Stomach (tissue), 8 donors: ENCODE measurements at regions not wholly inside any gene's neighbourhood (a gene's known extent, or its start where the extent isn't known, plus 50 kb on each side); places are given as distances from the start of the nearest gene placed in this dataset.

Source experiments
- DNase-seq, 2 donors: peaks; one replicate each; pipeline versions ENCODE4 v3.0.0 to v3.0.0-alpha.2; 2013 to 2019
- H3K27ac ChIP-seq, 5 donors: fragments of 200-600 bp in 4 of 5; sonication (generic) in 4 of 5; one replicate each; pipeline ENCODE4 v1.5.1; 2013 to 2019; ENCODE audit warnings: mild to moderate bottlenecking in 1 of 5, moderate library complexity in 1 of 5
- H3K27me3 ChIP-seq, 3 donors: fragments of 200-600 bp; sonication (generic); one replicate each; pipeline ENCODE4 v1.5.1; 2017 to 2019; ENCODE audit warnings: mixed run types in 1 of 3
- H3K36me3 ChIP-seq, 4 donors: fragments of 200-600 bp; sonication (generic); 1 replicate in 3 of 4; 2 replicates in 1 of 4; pipeline ENCODE4 v1.5.1; 2016 to 2019
- H3K4me1 ChIP-seq, 4 donors: fragments of 200-600 bp; sonication (generic); one replicate each; pipeline ENCODE4 v1.5.1; 2016 to 2019
- H3K4me3 ChIP-seq, 4 donors: fragments of 200-600 bp; sonication (generic) in 3 of 4; one replicate each; pipeline ENCODE4 v1.5.1; 2016 to 2019; ENCODE audit warnings: mild to moderate bottlenecking in 1 of 4
- H3K9me3 ChIP-seq, 4 donors: fragments of 200-600 bp; sonication (generic); one replicate each; pipeline ENCODE4 v1.5.1; 2016 to 2019
- EP300 ChIP-seq: sonication (generic); formaldehyde crosslinking; IDR thresholded peaks from one replicate; pipeline ENCODE4 v1.6.1; 2017; ENCODE audit warnings: antibody characterized with exemption
- POLR2A ChIP-seq, 4 donors: fragments of 450-650 bp; IDR thresholded peaks; one replicate each; pipeline ENCODE4 v1.6.1; 2016; ENCODE audit warnings: antibody characterized with exemption in 4 of 4, control low read depth in 2 of 4, mild to moderate bottlenecking in 1 of 4, moderate library complexity in 1 of 4
- POLR2AphosphoS5 ChIP-seq, 3 donors: sonication (generic); formaldehyde crosslinking; IDR thresholded peaks; one replicate each; pipeline ENCODE4 v1.6.1; 2016; ENCODE audit warnings: antibody characterized with exemption in 3 of 3
- WGBS, 5 donors: extraction: QIAGEN DNeasy Blood & Tissue Kit in 3 of 5; methylation state at CpG; one replicate each; pipeline versions ENCODE4 v1.1.5 to v1.1.7; 2013 to 2018; 5-methylcytosine and 5-hydroxymethylcytosine counted together
- intact Hi-C: fragments of 100-400 bp; cut with DNase I; formaldehyde crosslinking; loops from one replicate; pipeline ENCODE4 v1.15.1; 2023; ENCODE audit warnings: low total_unique reads
- TF ChIP-seq, protein P1 (sequence below), 7 experiments: fragments of 450-650 bp in 4 of 7; fragments of 200-600 bp in 3 of 7; sonication (generic) in 3 of 7; IDR thresholded peaks; one replicate each; pipeline ENCODE4 v1.5.1; 2016 to 2019; ENCODE audit warnings: antibody characterized with exemption in 7 of 7, control low read depth in 2 of 7, mild to moderate bottlenecking in 1 of 7
- donor health status: healthy with polysubstance abuse.
- donor health status: Bipolar disorder and iron deficiency.
- donor health status: healthy.

DNA sequence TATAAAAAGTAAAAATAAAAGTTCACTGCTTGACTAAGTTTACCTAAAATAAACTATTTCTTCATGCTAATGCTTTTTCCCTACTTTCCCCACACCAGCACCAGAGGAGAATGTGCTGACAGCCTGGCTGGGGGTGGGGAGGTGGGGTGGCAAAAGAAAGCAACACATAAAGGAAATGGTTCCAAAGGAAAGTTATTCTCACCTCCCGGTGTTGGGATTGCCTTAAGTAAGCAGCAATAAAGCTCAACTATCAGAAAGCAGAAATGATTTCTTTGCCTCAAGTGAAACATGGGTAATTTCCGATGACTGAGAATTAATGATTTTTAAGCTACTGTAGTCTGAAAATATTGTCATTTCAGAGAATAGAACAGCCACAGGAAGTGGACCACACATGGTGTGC lies 84.5 kb upstream of the DKK2 start:
- no peaks in the 10 kb centered on the region for H3K36me3 ChIP-seq
- WGBS, 5 donors = 39 to 50% (median 43%) methylated on average over 2 of the region's 2 CpGs
- no peak overlapping the region for H3K27ac ChIP-seq
- H3K4me1 ChIP-seq = no peaks in the 10 kb centered on the region
- no peaks in the 10 kb centered on the region for H3K9me3 ChIP-seq
- no peak for TF ChIP-seq EP300
- intact Hi-C loops = no loop called here
- no peaks in the 10 kb centered on the region for H3K27me3 ChIP-seq
- DNase-seq = no peak
- H3K4me3 ChIP-seq = no peak overlapping the region

DNA sequence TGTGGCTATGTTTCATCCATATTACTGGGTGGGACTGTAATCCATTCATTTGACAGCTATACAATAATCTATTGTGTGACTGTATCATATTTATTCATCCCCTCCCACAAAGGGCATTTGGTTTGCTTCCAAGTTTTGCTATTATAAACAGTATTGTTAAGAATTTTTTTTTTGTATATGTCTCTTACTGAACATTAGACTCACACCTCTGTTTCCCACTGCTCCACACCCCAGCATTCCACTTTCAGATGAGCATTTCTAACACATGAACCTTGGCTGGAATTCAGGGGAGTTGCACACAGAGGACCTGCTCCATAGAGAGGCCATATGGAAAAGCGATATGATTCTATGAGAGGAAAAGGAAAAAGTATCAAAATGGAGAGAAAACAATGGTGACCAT lies 81.6 kb upstream of the DKK2 start:
- intact Hi-C loops = no loop called here
- DNase-seq = no peak
- H3K9me3 ChIP-seq = no peaks in the 10 kb centered on the region
- no peak overlapping the region for H3K4me3 ChIP-seq
- no peak for TF ChIP-seq POLR2A (IDR thresholded peaks at IDR 0.05)
- TF ChIP-seq EP300 = no peak
- TF ChIP-seq POLR2AphosphoS5 (IDR thresholded peaks at IDR 0.05) = no peak
- TF ChIP-seq, protein P1, sequence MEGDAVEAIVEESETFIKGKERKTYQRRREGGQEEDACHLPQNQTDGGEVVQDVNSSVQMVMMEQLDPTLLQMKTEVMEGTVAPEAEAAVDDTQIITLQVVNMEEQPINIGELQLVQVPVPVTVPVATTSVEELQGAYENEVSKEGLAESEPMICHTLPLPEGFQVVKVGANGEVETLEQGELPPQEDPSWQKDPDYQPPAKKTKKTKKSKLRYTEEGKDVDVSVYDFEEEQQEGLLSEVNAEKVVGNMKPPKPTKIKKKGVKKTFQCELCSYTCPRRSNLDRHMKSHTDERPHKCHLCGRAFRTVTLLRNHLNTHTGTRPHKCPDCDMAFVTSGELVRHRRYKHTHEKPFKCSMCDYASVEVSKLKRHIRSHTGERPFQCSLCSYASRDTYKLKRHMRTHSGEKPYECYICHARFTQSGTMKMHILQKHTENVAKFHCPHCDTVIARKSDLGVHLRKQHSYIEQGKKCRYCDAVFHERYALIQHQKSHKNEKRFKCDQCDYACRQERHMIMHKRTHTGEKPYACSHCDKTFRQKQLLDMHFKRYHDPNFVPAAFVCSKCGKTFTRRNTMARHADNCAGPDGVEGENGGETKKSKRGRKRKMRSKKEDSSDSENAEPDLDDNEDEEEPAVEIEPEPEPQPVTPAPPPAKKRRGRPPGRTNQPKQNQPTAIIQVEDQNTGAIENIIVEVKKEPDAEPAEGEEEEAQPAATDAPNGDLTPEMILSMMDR (IDR thresholded peaks at IDR 0.05) = no peak
- no peaks in the 10 kb centered on the region for H3K4me1 ChIP-seq
- H3K36me3 ChIP-seq = no peaks in the 10 kb centered on the region
- H3K27ac ChIP-seq = no peak overlapping the region
- WGBS, 5 donors = 77 to 93% (median 87%) methylated on average over 1 of the region's 1 CpG
- H3K27me3 ChIP-seq = no peaks in the 10 kb centered on the region

DNA sequence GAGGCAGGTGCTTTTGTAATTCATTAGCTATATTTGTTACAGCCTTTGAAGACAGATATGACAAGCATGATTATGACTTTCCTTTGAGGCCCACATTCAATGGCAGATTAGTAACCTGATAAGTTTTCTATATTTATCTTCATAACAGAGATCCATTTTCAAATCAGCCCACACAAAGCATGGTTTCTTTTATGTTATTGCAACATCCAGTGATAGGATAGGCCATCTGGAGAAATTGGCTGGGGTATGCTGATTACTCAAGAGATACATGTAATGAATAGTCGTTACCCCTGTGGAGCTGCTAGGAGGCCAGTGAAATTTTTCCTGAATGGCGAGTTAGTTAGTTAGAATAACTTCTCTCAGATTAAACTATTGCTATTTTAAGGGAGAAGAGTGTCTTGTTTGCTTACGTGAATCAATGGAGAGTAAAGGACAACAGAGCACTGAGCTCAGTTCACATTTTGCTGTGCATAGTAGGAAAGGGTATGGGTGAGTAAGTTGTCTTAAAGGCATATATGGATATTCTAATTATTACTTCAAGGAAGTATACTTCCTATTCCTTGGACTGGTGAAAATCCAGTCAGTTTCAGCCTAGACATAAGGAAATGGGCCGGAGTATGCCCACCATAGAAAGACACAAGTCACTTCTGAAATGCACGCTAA lies 79.2 kb upstream of the DKK2 start:
- no peaks in the 10 kb centered on the region for H3K27me3 ChIP-seq
- no peak for DNase-seq
- H3K4me1 ChIP-seq = no peaks in the 10 kb centered on the region
- TF ChIP-seq POLR2AphosphoS5 (IDR thresholded peaks at IDR 0.05) (no peak), POLR2A (IDR thresholded peaks at IDR 0.05) (no peak), EP300 (no peak)
- TF ChIP-seq, protein P1 (IDR thresholded peaks at IDR 0.05) = no peak
- no peaks in the 10 kb centered on the region for H3K36me3 ChIP-seq
- 71 to 82% (median 79%) methylated on average over 5 of the region's 5 CpGs for WGBS, 5 donors
- H3K9me3 ChIP-seq = no peaks in the 10 kb centered on the region
- H3K4me3 ChIP-seq = no peak overlapping the region
- intact Hi-C loops = no loop called here
- H3K27ac ChIP-seq = no peak overlapping the region

DNA sequence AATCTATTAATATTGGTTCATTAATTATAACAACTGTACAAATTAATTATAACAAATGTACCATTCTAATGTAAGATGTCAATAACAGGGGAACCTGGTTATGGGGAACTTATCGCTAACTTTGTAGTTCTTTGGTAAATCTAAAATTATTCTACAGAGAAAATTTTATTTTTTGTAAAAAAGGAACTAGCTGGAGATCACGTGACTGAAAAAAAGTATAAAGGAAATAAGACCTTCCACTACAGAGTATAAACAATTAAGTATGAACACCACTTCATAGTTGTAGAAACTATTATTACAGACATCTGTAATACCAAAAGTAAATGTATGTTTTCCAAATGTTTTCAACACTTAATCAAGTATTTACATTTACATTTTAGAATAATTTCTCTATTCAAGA lies 77.9 kb upstream of the DKK2 start:
- no peak overlapping the region for H3K27ac ChIP-seq
- DNase-seq = no peak
- intact Hi-C loops = no loop called here
- TF ChIP-seq POLR2AphosphoS5 (IDR thresholded peaks at IDR 0.05) = no peak
- TF ChIP-seq EP300 = no peak
- TF ChIP-seq POLR2A (IDR thresholded peaks at IDR 0.05) = no peak
- H3K36me3 ChIP-seq = no peaks in the 10 kb centered on the region
- no peaks in the 10 kb centered on the region for H3K4me1 ChIP-seq
- no peak overlapping the region for H3K4me3 ChIP-seq
- 81 to 94% (median 87%) methylated on average over 2 of the region's 2 CpGs for WGBS, 5 donors
- no peaks in the 10 kb centered on the region for H3K9me3 ChIP-seq
- no peaks in the 10 kb centered on the region for H3K27me3 ChIP-seq

DNA sequence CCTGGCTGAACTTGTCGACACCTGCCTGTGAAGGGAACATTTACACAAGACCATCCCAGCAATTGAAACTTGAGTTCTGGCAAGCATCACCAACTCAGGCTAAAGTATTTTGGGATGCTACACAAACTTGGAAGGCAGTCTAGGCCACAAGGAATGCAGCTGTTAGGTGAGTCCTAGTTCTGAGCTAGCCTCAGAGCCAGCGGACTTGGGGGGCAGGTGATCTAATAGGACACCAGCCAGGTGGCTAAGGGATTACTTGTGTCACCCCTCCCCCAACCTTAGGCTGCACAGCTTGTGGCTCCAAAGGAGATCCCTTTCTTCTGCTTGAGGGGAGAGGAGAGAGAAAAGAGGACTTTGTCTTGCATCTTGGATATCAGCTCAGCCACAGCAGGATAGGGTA lies 62.3 kb upstream of the DKK2 start:
- no peak for TF ChIP-seq EP300
- TF ChIP-seq, protein P1 (IDR thresholded peaks at IDR 0.05) = no peak
- TF ChIP-seq POLR2AphosphoS5 (IDR thresholded peaks at IDR 0.05) = no peak
- TF ChIP-seq POLR2A (IDR thresholded peaks at IDR 0.05) = no peak
- no peak overlapping the region for H3K27ac ChIP-seq
- no peaks in the 10 kb centered on the region for H3K27me3 ChIP-seq
- intact Hi-C loops = no loop called here
- H3K9me3 ChIP-seq = peaks cover 0 to 4% (median 0%) of the 10 kb centered on the region in 4 donors
- no peaks in the 10 kb centered on the region for H3K4me1 ChIP-seq
- H3K36me3 ChIP-seq = no peaks in the 10 kb centered on the region
- 61 to 75% (median 65%) methylated on average over 1 to 2 of the region's 2 CpGs for WGBS, 5 donors
- no peak for DNase-seq
- H3K4me3 ChIP-seq = no peak overlapping the region
